SK-N-SH (cell line): ENCODE measurements at regions not wholly inside any gene's neighbourhood (a gene's known extent, or its start where the extent isn't known, plus 50 kb on each side); places are given as distances from the start of the nearest gene placed in this dataset.
A peak's percentile ranks its signal among the peaks of the same experiment; 100 is the strongest.

ENCODE experiments used
- CTCF ChIA-PET: fragments of 300-600, 350-600 bp; formaldehyde crosslinking; extraction: SDS; loops from one replicate; lab custom pipeline; 2021; lab: Yijun Ruan, JAX
- POLR2A ChIA-PET: fragments of 350-600 bp; sonication (Branson Sonifier 250); formaldehyde crosslinking; extraction: SDS; loops from one replicate; lab custom pipeline; 2020; ENCODE audit warnings: antibody characterized with exemption, inconsistent platforms; lab: Yijun Ruan, JAX
- DNase-seq: peaks from one replicate; pipeline ENCODE4 v3.0.0; 2012
- H2AFZ ChIP-seq: fragments of 200-600 bp; sonication (generic); 2 replicates; pipeline ENCODE4 v1.8.1; 2016; ENCODE audit warnings: antibody characterized with exemption, mild to moderate bottlenecking, low read depth
- H3F3A ChIP-seq: fragments of 200-600 bp; sonication (generic); replicated peaks from 2 replicates; pipeline ENCODE3; 2016; ENCODE audit warnings: antibody characterized with exemption, mild to moderate bottlenecking; ENCODE audit not compliant: insufficient read depth
- H3K27ac ChIP-seq, 2 experiments: fragments of 200-500 bp in 1 of 2; fragments of 200-600 bp in 1 of 2; sonication (Bioruptor generic) in 1 of 2; sonication (generic), shearing (Covaris generic) in 1 of 2; 2 replicates each; pipeline versions ENCODE4 v1.5.1 to v1.6.1; 2014 to 2016; ENCODE audit warnings: low read depth in 2 of 2, inconsistent platforms in 1 of 2, low read length in 1 of 2, mild to moderate bottlenecking in 1 of 2, mixed read lengths in 1 of 2
- H3K27me3 ChIP-seq: fragments of 200-600 bp; sonication (generic), shearing (Covaris generic); 2 replicates; pipeline ENCODE4 v1.6.1; 2016; ENCODE audit warnings: mixed run types; ENCODE audit not compliant: insufficient read depth
- H3K36me3 ChIP-seq, 2 experiments: fragments of 200-500 bp in 1 of 2; fragments of 200-600 bp in 1 of 2; sonication (Bioruptor generic) in 1 of 2; sonication (generic) in 1 of 2; replicated peaks in 1 of 2; 2 replicates each; pipeline versions ENCODE3 to v1.5.1; 2014 to 2016; ENCODE audit warnings: low read length in 1 of 2, mild to moderate bottlenecking in 1 of 2; ENCODE audit not compliant: insufficient read depth in 2 of 2, control insufficient read depth in 1 of 2
- H3K4me1 ChIP-seq, 2 experiments: fragments of 200-500 bp in 1 of 2; fragments of 200-600 bp in 1 of 2; sonication (Bioruptor generic) in 1 of 2; sonication (generic), shearing (Covaris generic) in 1 of 2; 2 replicates each; pipeline versions ENCODE4 v1.5.1 to v1.6.1; 2014 to 2016; ENCODE audit warnings: low read depth in 1 of 2, low read length in 1 of 2, mixed run types in 1 of 2; ENCODE audit not compliant: insufficient read depth in 2 of 2, control insufficient read depth in 1 of 2
- H3K4me2 ChIP-seq: fragments of 200-600 bp; sonication (generic), shearing (Covaris generic); 2 replicates; pipeline ENCODE4 v1.6.1; 2017; ENCODE audit warnings: mixed run types
- H3K4me3 ChIP-seq, 2 experiments: fragments of 200-500 bp in 1 of 2; fragments of 200-600 bp in 1 of 2; sonication (Bioruptor generic) in 1 of 2; sonication (generic), shearing (Covaris generic) in 1 of 2; 2 replicates each; pipeline versions ENCODE4 v1.5.1 to v1.8.1; 2014 to 2016; ENCODE audit warnings: low read depth in 2 of 2, inconsistent platforms in 1 of 2, low read length in 1 of 2, mild to moderate bottlenecking in 1 of 2, mixed read lengths in 1 of 2, moderate library complexity in 1 of 2
- H3K79me2 ChIP-seq: fragments of 200-600 bp; sonication (generic); 2 replicates; pipeline ENCODE4 v1.8.1; 2017; ENCODE audit warnings: mild to moderate bottlenecking; ENCODE audit not compliant: insufficient read depth
- H3K9ac ChIP-seq: fragments of 200-600 bp; sonication (generic); 2 replicates; pipeline ENCODE4 v1.6.1; 2017; ENCODE audit warnings: mixed run types
- H3K9me2 ChIP-seq: fragments of 200-600 bp; sonication (generic); 2 replicates; pipeline ENCODE4 v1.6.1; 2017; ENCODE audit warnings: mixed run types
- H3K9me3 ChIP-seq: fragments of 200-600 bp; sonication (generic); 2 replicates; pipeline ENCODE4 v1.6.1; 2017; ENCODE audit warnings: mixed run types, mild to moderate bottlenecking, moderate library complexity
- H4K20me1 ChIP-seq: fragments of 200-600 bp; sonication (generic); 2 replicates; pipeline ENCODE4 v1.6.1; 2017; ENCODE audit warnings: mild to moderate bottlenecking, mixed run types; ENCODE audit not compliant: insufficient read depth
- EZH2phosphoT487 ChIP-seq: fragments of 200-600 bp; sonication (generic); IDR thresholded peaks from 2 replicates; pipeline ENCODE4 v1.6.1; 2017; ENCODE audit warnings: low read depth, mixed run types, mild to moderate bottlenecking, antibody characterized with exemption, moderate library complexity, borderline replicate concordance
- FOSL2 ChIP-seq: IDR thresholded peaks from 2 replicates; pipeline ENCODE4 v1.4.0; 2012; ENCODE audit warnings: low read depth, mild to moderate bottlenecking, moderate library complexity, borderline replicate concordance
- GATA2 ChIP-seq: sonication (generic); formaldehyde crosslinking; IDR thresholded peaks from 2 replicates; pipeline ENCODE4 v1.5.0; 2020; ENCODE audit warnings: mild to moderate bottlenecking, missing genetic modification reagents
- MEF2A ChIP-seq: IDR thresholded peaks from 2 replicates; pipeline ENCODE4 v1.4.0; 2012; ENCODE audit warnings: low read depth, borderline replicate concordance
- RCOR1 ChIP-seq: fragments of 150-350 bp; IDR thresholded peaks from 2 replicates; pipeline ENCODE4 v1.6.1; 2017; ENCODE audit warnings: antibody characterized with exemption, low read length
- SMC3 ChIP-seq: IDR thresholded peaks from 2 replicates; pipeline ENCODE4 v1.6.1; 2012; ENCODE audit warnings: low read depth, low read length, improper control_type of control experiment
- TEAD4 ChIP-seq: IDR thresholded peaks from 2 replicates; pipeline ENCODE4 v1.4.0; 2012; ENCODE audit warnings: mild to moderate bottlenecking, borderline replicate concordance; ENCODE audit not compliant: insufficient read depth
- WGBS: methylation state at CpG from one replicate; pipeline ENCODE4 v1.1.6; 2017; ENCODE audit warnings: low lambda C conversion rate; 5-methylcytosine and 5-hydroxymethylcytosine counted together
- TF ChIP-seq, protein P1 (sequence below): fragments of 200-600 bp; sonication (generic); IDR thresholded peaks from 2 replicates; pipeline ENCODE4 v1.6.1; 2017; ENCODE audit warnings: antibody characterized with exemption, mild to moderate bottlenecking, moderate library complexity

DNA sequence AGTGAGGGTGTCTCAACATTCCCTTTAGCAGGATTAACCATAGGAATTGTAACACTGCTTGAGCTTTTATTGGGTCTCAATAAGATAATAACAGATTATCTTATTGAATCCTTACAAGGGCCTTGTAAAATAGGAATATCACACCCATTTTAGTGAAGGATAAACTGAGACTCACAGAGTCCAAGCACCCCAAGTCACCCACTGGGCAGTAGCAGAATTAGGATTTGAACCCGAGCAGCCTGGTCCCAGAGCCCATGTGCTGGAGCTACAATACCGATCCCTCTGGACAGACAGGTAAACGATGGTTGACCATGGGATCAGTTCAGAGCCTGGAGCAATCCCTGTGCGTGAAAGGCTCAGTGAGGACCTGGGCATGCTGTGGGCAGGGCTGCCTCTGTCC, 56.3 kb upstream of the MRPS22 start:
- Histone ChIP-seq H3K9me2 (no peaks in the 10 kb centered on the region), H3K27ac (no peak overlapping the region), H3K27me3 (no peaks in the 10 kb centered on the region), H3K4me1 (peaks cover 0 to 12% of the 10 kb centered on the region in 2 experiments; a peak in 1 of 4 replicates), H2AFZ (no peak overlapping the region), H3K36me3 (no peaks in the 10 kb centered on the region), H3K4me2 (no peak overlapping the region), H3K79me2 (no peaks in the 10 kb centered on the region), H3F3A (no peaks in the 10 kb centered on the region), H3K9ac (no peak overlapping the region), H3K4me3 (no peak overlapping the region), H4K20me1 (no peaks in the 10 kb centered on the region), H3K9me3 (no peaks in the 10 kb centered on the region)
- CTCF ChIA-PET = interaction anchor here (0.8 to 1.7 kb wide), 5 partner anchors 9 to 176 kb away, joined by 3 to 7 read pairs (median 3); no protein-coding TSS in a partner anchor
- no peak for TF ChIP-seq TEAD4
- no peak for TF ChIP-seq EZH2phosphoT487
- no peak for TF ChIP-seq GATA2
- TF ChIP-seq FOSL2 = no peak
- no peak for TF ChIP-seq RCOR1
- no peak for TF ChIP-seq MEF2A
- 85% methylated on average over 4 of the region's 4 CpGs for WGBS
- POLR2A ChIA-PET = no interaction called here
- DNase-seq = no peak

DNA sequence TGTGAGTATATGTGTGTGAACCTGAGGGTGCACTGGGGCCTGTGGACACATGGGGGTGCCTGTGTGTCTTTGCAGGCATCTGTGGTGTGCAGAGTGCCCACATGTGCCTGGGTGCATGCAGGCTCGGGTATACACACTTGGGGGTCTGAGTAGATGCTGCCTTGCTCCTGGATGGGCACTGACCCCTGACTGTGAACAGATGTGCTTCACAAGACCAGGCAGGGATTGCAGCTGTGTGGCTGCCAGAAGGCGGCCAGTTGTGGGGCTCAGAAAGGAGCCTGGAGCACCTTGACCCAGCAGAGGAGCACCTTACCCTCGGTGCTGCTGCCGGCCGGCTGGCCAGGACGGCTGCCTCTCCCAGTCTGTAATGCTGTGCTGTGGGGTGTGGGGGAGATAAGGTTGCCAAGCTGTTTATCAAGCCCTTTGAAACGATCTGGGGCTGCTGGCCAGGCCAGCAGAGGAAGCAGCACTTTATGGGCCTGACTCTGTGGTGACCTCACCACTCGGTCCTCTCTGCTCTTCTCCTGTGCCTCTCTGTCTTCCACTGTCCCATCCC, 55.5 kb upstream of the MRPS22 start:
- Histone ChIP-seq H3K9me3 (no peaks in the 10 kb centered on the region), H3K9ac (no peak overlapping the region), H3K4me1 (peaks cover 0 to 12% of the 10 kb centered on the region in 2 experiments; a peak in 1 of 4 replicates), H3K4me3 (no peak overlapping the region)
- DNase-seq = peak; percentile 47
- POLR2A ChIA-PET = no interaction called here
- no peak for TF ChIP-seq FOSL2
- TF ChIP-seq, protein P1, sequence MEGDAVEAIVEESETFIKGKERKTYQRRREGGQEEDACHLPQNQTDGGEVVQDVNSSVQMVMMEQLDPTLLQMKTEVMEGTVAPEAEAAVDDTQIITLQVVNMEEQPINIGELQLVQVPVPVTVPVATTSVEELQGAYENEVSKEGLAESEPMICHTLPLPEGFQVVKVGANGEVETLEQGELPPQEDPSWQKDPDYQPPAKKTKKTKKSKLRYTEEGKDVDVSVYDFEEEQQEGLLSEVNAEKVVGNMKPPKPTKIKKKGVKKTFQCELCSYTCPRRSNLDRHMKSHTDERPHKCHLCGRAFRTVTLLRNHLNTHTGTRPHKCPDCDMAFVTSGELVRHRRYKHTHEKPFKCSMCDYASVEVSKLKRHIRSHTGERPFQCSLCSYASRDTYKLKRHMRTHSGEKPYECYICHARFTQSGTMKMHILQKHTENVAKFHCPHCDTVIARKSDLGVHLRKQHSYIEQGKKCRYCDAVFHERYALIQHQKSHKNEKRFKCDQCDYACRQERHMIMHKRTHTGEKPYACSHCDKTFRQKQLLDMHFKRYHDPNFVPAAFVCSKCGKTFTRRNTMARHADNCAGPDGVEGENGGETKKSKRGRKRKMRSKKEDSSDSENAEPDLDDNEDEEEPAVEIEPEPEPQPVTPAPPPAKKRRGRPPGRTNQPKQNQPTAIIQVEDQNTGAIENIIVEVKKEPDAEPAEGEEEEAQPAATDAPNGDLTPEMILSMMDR = peak; percentile 29; the same call in 1 of the 2 replicates
- peak; percentile 16; the same call in 1 of the 2 replicates for TF ChIP-seq SMC3
- TF ChIP-seq, all 33 proteins: peak for 2
- Histone ChIP-seq H3K27ac (no peak overlapping the region), H3K4me2 (no peak overlapping the region), H3K79me2 (no peaks in the 10 kb centered on the region), H3F3A (no peaks in the 10 kb centered on the region), H3K27me3 (no peaks in the 10 kb centered on the region), H2AFZ (no peak overlapping the region), H3K36me3 (no peaks in the 10 kb centered on the region), H3K9me2 (no peaks in the 10 kb centered on the region), H4K20me1 (no peaks in the 10 kb centered on the region)
- WGBS = 87% methylated on average over 3 of the region's 8 CpGs
- CTCF ChIA-PET = interaction anchor here (0.8 to 1.7 kb wide), 4 partner anchors 8 to 176 kb away, joined by 3 to 7 read pairs (median 4); no protein-coding TSS in a partner anchor
